EL (cell line): ENCODE measurements at regions not wholly inside any gene's neighbourhood (a gene's known extent, or its start where the extent isn't known, plus 50 kb on each side); places are given as distances from the start of the nearest gene placed in this dataset.
"Not testable (repeated sequence)": the region's sequence is repeated elsewhere in the genome, so short reads cannot be mapped to it uniquely, and the experiment has no call there.

Source experiments
- DNase-seq: peaks from one replicate; pipeline ENCODE4 v3.0.0-alpha.2; 2016

- DNase-seq = no peak
Observed at GRCh38 chr12:29930503-29930902, 146.8 kb upstream of the TMTC1 start.

DNA sequence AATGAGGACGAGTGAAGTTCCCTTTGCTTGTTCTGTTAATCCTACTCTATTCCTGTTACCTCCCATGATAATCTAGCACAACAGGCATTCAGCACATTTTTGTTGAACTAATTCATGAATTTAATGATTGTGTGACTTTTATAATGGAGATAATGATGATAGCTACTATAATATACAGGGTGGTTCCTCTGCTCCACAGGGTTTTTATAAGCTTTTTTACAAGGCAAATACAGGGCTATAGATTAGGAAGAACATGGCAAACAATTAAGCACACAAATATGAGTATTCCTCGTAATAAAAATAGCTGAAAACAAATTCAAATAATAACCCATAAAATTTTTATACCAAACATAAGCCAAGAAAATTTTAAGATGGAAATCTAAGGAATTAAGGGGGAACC lies 145.6 kb upstream of the TMTC1 start:
- DNase-seq = no peak

DNA sequence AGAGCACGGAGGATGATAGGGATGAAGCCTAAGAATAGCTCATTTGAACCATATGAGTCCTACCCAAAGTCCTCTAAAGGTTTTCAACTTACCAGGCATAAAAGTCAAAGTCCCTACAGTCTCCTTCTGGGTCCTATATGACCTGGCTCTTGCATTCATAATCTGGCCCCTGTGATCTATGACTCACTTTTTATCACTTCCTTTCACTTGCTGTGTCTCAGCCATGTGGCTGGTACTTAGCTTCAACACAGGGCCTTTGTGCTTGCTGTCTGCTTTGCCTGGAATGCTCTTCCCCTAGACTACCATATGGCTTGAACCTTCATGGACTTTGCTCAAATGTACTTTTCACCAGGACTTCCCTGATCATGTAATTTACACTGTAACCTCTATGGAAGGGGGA lies 137.6 kb upstream of the TMTC1 start:
- peak; percentile 10 for DNase-seq

DNA sequence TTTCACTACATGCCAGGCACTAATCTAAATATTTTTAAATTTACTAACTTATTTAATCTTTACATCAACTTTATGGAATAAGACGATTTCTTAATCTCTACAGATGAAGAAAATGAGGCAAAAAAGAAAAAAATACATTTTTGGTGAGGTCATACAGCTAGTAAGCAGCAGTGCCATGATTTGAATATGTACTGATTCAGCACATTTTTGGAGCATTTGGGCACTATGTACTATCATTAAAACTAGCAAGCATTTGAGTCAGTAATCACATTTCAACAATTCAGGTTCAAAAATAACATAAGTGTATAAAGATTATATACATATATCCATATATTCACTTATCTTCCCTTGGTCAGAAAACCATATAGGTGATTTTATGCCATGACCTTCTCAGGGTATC lies 124.4 kb upstream of the TMTC1 start:
- no peak for DNase-seq

- DNase-seq = no peak
Observed at GRCh38 chr12:29907461-29907860, 123.7 kb upstream of the TMTC1 start.

DNA sequence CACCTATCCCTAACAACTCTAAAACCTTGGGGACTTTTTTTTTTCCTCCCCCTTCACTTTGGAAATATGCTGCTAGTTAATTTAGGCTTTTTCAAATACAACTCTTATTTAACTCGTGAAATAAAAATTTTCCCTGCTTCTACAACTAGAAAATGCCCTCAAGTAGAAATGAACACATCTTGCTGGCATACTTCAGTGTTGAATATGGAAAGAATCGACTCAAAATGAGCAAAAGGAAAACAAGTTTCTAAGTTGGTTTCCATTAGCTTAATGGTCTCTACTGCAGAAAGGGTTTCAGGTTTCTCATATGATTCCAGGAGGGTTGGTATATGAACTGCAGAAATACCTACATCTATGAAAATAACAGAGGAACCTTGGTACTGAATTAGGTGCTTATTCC lies 118.3 kb upstream of the TMTC1 start:
- no peak for DNase-seq

- DNase-seq = no peak
Observed at GRCh38 chr12:29901585-29901984, 117.8 kb upstream of the TMTC1 start.

DNA sequence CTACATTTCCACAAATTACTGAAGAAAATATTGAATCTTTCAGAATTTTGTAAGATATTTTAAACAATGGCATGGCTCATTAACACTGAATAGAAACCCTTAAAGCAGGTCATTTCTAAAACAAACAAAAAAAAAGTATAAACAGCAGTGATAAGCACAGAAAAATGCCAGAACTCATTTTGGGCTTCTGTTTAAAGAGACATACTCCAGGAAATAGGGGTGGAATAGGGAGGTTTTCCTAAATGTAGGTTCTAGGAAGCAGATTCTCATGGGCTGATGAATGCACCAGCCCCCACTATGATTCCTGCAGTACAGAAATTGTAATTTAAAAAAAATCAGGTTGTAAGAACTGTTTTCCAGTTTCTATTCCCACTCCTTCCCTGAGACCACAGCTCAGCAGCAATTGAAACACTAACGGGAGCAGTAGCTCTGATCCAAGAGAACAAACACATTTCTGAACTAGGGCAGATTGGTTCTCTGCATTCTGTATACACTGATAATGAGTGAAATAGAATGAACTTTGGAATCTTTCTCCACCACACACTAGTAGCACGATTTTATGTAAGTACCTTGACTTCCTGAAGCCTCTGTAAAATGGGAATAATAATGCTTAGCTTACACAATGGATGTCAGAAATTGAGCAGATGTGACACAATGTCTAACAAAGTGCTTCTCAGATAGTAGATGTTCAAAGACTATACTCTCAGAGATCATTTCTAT lies 115.6 kb upstream of the TMTC1 start:
- DNase-seq = no peak

DNA sequence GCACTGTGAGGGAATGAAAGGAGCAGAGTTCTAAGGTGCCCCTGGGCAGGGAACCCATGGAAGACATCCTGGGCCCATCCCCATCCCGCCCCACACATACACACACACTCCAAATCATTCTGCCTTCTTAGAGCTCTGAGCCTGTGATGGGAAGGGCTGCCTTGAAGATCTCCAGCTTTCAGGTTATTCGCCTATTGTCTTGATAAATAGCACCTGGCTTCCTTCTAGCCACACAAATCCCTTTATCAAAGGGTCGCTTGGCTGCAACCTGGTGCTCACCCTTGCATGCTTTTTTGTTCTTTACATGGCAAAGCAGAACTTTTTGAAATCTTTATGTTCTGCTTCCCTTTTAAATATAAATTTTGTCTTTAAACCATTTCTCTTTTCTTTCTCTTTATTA lies 112.2 kb upstream of the TMTC1 start:
- no peak for DNase-seq

- DNase-seq = no peak
Observed at GRCh38 chr12:29893002-29893401, 109.3 kb upstream of the TMTC1 start.

- DNase-seq = no peak
Observed at GRCh38 chr12:29891792-29892191, 108.0 kb upstream of the TMTC1 start.

DNA sequence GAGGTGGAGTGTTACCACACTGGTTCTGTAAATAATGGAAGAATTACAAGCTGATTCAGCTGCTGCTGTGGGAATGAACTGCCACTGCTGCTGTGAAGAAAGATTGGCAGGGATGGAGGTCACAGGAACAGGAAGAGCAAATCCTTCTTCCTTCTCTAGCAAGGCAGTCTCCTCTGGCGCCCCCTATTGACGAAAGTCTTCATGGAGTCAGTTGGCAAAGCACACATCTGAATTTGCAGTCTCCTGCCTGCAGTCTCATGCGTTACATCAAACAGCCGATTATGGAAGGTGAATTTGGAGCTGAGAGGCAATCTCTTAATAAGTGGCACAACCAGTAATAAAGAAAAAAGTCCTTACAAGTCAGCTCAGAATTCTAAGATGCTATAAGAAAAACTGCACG lies 106.0 kb upstream of the TMTC1 start:
- peak; percentile 5 for DNase-seq

DNA sequence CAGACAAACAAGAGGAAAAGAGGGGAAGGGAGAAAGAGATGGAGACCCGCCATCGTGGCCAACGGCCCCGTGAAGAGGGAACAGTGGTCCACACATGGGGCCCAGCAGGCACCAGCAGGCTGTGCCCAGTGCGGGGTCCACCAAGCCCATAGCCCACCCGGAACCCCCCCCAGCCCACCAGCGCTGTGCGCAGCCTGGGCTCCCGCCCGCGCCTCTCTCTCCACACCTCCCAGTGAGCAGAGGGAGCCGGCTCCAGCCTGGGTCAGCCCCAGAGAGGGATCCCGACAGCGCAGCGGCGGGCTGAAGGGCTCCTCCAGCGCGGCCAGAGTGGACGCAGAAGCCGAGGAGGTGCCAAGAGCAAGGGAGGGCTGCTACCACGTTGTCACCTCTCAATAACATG lies 105.0 kb upstream of the TMTC1 start:
- no peak for DNase-seq

DNA sequence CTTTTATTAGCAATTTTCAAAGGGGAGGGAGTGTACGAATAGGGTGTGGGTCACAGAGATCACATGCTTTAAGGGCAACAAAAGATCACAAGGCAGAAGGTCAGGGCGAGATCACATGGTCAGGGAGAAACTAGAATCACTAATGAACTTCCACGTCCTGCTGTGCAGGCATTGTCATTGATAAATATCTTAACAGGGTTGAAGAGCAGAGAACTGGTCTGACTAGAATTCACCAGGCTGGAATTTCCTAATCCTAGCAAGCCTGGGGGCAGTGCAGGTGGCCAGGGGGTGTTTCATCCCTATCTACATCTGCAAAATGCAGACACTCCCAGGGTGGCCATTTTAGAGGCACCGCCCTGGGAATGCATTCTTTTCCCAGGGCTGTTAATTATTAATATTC lies 101.2 kb upstream of the TMTC1 start:
- not testable (repeated sequence) for DNase-seq

DNA sequence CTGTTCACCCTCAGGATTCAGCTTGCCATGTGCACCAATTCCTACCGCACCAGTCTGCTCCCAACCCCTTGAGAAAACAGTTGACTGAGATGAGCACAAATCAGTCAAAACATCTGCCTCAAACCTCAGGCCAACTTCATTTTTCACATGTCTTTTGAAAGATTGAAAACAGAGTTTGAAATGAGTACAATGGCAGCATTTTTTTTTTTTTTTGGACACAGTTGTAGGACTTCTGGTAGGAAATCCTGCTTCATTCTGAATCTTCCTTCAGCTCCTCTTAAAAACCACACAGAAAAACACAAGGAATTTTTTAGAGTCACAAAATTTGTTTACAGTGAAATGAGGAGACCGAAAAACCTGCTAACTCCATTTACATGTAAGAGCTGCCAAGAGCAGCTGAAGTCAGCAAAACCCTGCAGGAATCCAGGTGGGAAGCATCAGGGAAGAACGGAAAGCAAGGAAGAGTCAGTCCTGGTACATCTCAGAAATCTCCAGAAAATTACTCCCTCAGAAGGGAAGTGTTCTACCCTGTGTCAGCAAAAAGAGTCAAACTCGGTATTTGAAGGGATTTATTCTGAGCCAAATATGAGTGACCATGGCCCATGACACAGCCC lies 100.3 kb upstream of the TMTC1 start:
- DNase-seq = no peak

GRCh38 chr12:29883525-29883924 lies 99.8 kb upstream of the TMTC1 start:
- DNase-seq = no peak

DNA sequence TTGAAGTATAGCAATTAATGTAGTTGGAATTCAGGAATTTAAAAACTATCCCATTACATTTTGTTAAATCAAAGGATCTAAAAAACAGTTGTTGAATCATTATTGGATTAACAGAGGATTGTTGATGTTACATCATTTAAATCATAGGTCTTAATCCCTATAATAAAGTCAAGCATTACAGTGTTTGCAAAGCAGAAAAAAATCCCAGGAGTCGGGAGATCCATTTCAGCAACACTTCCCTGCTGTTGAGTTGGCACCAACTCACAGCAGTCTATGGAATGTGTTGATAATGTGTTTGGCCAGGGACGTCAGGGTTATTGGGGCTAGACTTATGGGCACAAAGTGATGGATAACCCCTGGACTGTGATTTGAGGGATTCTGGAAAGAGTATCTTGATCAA lies 99.1 kb upstream of the TMTC1 start:
- no peak for DNase-seq

DNA sequence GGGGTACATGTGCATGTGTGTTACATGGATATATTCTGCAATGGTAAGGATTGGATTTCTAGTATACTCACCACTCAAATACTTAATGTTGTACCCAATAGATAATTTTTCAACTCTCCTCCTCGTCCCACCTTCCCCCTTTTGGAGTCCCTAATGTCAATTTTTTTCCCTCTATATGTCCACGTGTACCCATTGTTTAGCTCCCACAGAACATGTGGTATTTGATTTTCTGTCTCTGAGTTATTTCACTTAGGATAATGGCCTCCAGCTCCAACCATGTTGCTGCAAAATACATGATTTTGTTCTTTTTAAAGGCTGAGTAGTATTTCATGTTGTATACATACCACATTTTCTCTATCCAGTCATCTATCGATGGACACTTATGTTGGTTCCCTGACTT lies 97.2 kb upstream of the TMTC1 start:
- no peak for DNase-seq

DNA sequence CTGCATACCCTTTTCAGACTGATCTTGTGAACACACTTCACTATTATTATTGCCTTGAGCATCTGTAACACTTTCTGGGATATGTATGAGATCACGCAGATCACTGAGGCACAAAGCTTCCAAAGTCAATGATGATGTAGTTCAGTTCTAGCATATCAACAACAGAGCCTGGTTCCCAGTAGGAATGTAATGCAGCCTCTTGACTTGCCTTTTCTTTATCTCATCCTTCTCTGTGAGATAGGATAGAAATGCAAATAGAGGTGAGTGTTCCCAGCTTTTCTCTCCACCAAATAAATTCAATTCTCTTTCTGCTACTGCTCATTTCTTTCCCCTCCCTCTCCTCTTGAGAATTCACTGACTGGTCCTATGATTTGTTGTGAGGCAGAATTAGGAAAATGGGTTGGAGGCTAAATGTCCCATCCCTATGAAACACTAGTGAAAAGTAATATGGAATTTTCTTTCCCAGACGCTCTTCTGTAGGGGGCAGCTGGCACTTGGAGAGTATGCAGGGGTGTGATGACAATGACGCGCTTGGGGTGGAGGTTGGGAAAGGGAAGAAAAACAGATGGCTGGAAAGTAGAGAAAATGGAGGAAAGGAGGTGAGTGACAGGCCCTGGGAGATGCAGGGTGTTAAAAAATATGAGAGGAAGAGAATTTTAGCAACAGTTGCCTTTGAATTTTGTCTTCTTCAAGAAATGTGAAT lies 96.0 kb upstream of the TMTC1 start:
- no peak for DNase-seq

GRCh38 chr12:29869946-29870345 lies 86.2 kb upstream of the TMTC1 start:
- no peak for DNase-seq

GRCh38 chr12:29867823-29868222 lies 84.1 kb upstream of the TMTC1 start:
- no peak for DNase-seq

DNA sequence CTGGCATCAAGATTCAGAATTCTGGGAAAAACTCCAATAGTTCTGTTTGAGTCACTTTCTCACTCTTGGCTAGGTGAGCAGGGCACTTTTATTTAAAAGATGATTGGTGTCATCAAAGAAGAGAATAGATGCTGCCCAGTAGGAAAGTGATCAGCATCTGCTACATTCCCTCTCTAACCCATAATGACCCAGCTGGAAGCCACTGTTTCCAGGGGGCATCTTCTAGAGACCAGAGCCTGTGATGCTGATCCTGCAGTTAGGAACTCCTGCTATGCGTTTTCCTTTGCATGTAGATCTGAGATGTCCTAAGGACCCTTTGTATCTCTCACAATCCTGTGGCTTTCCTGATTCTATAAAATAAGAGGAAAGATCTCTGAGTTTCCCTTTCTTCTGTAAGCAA lies 79.9 kb upstream of the TMTC1 start:
- no peak for DNase-seq

- DNase-seq = no peak
Observed at GRCh38 chr12:29858270-29858786, 74.6 kb upstream of the TMTC1 start.

- DNase-seq = no peak
Observed at GRCh38 chr12:29847246-29847645, 63.5 kb upstream of the TMTC1 start.
